HG03469 (cell line): ENCODE measurements at regions not wholly inside any gene's neighbourhood (a gene's known extent, or its start where the extent isn't known, plus 50 kb on each side); places are given as distances from the start of the nearest gene placed in this dataset.

Experiments used
- ATAC-seq: cut with Tn5 transposase; IDR thresholded peaks from one replicate; pipeline ENCODE4 v1.9.1; 2021; ENCODE audit warnings: mild to moderate bottlenecking, moderate library complexity, moderate number of reproducible peaks; ENCODE audit not compliant: unreplicated experiment

DNA sequence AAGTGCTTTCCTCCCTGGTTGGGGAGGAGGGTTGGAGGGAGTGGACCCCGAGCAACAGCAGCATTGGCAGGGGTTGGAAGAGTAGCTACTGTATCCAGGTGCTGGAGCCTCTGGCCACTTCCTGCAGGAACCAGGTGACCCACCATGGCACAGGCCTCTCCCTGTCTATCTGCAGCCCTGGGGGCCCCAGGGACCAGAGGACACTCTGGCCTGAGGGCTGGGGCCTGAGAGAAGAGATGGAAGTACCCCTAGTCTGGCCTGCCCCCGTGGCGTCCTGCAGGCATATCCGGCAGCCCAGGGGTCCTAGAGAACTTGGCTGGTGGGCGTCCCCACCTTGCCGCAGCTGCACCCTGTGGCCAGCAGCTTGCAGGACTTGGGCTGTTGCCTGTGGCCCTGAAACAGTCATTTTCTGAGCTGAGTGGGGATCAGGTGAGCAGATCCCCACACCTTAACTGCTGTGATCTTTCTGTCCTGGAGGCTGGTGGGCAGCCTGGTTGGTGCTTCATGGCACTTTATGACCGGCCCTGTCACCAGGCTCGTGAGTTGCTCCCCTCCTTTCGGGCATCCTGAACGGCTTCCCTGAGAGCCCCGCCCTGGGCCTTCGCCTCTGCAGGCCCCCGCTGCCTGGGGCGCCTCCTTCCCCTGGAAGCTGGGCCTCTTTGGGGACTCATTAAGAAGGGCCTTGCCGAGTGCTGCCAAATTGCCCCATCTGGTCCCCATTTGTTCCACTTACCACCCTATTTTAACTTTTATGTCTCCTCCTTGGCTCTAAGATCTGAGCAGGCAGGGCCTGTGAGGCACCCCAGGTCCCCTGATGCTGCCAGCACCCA, 298.6 kb downstream of the SEC14L1 start:
- ATAC-seq, result no peak

DNA sequence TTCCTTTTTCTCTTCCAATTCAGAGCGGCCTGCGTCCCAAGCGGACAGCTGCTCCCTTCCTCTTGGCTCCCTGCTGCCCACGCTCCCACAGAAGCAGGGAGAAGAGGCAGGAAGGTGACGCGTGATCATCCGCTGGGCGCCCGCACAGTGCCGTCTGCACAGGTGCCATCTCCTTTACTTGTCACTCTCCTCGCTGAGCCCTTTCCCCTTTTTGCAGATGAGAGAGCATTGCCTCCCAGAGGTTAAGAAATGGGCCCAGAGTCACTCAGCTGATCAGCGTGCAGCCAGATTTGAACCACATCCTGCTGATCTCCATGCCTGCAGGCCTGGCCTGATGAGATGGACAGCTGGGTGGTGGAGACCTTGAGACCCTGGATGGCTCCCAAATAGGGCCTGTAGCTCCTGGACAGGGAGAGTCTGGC, 299.8 kb downstream of the SEC14L1 start:
- no peak for ATAC-seq

DNA sequence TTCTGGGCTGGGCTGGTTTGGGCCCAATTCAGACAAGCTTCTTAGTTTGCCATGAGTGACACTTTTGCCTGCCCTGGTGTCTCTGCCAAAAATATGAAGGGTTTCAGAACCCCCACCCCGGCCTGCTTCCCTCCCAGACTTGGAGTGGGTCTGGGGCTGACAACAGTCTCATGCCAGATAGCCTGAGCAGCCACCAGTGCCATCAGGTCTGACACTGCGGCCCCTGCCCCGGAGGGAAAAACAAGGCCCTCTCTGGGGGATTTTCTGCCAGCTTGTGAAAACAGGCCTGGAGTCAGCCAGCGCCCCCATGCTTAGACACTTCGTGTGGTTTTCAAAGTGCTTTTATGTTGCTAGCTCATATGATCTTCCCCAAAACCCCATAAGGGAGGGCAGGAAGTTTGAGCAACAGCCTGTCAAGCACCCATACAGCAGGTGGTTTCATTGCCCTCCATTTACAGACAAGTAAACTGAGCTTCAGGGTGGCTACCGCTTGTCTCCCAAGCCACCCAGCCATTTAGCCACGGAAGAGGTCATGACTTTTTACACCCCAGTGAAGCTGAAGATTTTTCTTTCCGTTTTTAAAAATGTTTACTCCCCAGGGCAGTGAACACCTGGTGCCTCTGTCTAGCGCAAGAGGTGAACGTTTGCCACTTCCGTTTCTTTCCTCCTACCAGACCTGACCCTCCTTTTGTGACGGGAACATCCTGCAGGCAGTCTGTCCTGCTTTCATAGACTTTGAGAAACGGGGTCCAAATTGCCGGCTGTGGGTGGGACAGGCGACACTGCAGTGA, 300.6 kb downstream of the SEC14L1 start:
- peak; percentile 26 for ATAC-seq

DNA sequence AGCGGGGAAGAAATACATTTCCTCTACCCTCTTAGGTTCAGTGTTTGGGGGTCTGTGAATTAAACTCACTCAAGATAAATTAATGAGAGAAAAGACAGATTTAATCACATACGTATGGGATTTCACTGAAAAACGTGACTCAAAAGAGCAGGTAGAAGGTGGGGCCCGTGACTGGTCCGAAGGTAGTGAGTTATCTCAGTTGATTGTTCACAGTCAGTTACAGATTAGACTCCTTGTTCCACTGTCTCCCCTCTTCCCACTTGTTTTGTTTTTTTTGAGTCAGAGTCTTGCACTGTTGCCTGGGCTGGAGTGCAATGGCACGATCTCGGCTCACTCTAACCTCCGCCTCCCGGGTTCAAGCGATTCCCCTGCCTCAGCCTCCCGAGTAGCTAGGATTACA, 301.2 kb downstream of the SEC14L1 start:
- ATAC-seq, result no peak

DNA sequence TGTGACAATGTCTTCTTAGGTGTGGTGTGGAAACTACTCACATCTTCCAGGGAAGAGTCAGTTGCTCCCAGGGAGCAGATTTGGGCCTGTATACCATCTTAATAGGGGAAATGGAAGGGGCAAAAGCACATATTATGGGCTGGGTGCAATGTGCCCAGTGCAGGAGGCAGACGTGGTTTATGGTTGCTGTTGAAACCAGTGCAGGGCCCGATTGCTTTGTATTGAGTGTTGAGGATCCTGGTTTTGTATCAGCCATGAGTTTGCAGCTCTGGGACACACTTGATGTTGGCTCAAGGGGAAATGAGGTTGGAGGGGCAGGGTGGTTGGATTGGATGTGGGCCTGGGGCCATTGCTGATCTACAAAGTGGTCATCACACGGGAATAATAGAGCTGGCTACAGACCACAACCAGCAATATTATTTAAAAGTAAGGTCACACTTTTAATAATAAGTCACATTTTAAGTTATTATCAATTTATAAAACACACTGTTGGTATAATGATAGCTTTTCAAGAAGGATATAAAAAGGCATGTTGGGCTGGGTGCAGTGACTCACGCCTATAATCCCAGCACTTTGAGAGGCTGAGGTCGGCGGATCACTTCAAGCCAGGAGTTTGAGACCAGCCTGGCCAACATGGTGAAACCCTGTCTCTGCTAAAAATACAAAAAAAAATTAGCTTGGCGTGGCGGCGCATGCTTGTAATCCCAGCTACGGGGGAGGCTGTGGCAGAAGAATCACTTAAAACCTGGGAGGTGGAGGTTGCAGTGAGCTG, 302.4 kb downstream of the SEC14L1 start:
- ATAC-seq, result no peak

DNA sequence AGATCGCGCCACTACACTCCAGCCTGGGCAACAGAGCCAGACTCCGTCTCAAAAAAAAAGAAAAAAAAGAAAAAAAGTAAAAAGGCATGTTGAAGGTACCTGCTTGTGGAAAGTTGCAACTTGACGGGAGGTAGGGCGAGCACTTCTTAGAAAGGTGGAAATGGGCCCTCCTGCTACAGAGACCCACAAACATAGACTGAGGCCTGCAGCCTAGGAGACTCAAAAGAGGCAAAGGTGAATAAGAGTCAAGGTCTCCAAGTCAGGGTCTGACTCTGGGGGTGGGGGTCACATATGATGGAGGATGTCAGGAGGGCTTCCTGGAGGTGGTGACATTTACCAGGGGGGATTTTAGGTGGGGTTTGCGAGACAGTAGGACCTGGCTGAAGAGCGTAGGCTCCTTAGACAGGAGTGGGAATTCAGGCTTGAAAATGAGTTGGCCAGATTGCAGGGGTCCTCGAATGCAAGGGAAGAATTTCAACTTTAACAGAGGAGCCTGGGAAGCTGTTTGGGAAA, 303.0 kb downstream of the SEC14L1 start:
- ATAC-seq, result no peak

DNA sequence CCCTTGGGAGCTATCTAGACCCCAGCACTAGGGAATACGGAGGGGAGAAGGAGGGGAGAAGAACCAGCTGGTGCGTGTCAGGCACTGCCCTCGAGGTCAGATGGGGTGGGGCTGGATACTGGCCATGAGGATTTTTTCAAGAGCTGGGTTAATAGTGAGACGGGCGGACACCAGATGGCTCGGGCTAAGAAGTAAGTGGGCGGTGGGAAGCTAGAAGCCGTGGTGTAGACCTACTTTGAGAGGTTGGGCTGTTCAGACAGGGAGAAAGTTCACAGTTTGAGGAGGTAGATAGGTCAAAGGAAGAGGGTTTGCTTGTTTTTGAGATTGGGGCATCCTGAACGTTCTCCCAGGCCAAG, 303.8 kb downstream of the SEC14L1 start:
- ATAC-seq, result no peak

DNA sequence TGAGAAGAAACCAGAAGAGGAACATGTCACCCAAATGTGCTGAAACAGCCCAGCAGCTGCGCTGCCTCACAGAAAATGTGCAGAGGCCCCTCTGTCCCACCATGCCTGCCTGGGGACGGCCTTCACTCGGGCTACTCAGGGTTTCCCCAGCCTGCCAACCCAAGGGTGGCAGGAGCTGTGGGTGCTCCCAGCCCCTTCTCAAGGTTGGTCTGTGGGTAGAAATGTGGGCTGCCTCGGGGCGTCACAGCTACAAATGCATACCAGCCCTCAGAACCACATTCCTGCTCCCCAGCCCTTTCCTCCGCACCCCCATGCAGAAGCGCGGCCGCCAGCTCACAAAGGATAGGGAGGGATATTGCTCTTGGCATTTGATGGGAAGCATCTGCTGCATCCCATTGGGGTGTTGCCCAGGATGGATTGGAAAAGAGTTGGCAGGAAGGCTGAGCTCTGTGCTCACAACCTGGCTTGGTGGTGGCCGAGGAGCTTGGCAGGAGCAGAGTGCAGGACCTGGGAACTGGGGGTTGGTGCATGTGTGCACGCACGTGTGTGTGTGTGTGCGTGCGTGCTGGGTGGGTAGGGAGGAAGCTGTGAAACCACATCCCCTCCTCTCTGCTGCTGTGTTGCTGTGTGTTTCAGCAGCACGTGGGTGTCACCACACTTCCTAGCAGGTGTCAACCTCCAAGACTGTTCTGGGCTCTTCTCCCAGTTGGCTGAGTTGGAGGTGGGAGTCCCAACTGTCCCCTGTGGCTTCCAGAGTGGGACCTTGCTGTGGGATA, 304.4 kb downstream of the SEC14L1 start:
- ATAC-seq, result no peak

DNA sequence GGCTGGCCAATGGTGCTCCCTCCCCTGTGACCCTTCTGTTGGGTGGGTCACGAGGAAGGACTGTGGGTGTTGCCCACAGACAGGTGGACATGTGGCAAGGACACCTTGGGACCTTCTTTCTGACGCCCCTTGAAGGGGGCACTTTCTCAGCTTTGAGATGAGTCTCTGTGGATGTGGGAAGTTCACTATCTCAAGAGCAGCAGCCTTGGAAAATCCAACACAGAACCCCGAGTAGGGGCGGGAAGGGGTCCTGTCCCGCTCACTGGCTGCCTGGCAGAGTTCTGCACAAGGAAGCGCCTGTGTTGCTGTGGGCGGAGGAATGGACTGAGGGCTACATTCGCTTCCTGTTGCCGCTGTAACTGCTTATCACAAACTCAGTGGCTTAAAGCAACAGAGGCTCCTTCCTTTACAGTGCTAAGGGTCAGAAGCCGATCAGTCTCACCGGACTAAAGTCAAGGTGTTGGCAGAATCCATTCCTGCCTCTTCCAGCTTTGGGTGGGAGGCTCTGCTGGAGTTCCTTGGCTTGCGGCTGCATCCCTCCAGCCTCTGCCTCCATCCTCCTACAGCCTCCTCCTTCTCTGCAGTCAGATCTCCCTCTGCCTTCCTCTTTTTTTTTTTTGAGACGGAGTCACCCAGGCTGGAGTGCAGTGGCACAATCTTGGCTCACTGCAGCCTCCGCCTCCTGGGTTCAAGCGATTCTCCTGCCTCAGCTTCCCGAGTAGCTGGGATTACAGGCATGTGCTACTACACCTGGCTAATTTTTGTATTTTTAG, 305.2 kb downstream of the SEC14L1 start:
- no peak for ATAC-seq

DNA sequence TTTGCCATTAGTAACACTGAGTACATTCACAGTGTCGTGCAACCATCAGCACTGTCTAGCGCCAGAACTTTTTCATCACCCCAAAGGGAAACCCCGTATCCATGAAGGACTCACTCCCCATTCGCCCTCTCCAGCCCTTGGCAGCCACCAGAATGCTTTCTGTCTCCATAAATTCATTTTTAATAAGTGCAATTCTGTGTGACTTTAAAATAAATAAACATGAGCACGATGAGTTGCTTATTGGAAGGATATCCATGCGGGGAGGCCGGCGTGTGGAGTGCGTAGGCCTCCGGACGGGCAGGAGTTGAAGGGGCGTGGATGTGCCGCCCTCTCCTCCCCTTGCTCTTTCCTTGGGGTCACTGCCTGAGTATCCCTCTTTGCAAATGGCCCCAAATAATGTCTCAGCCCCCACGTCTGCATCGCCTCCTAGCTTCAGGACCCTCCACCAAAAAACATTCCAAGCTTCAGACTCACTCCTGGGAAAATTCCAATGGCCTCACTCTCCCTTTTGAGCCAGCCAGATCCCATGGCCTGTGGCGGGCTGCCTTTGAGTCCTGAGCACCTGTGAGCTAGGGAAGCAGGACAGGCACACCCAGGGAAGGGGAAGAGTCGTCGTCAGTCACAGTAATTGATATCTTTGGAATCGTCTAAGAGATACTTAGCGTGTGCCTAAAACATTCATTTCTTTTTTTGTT, 306.3 kb downstream of the SEC14L1 start:
- no peak for ATAC-seq

DNA sequence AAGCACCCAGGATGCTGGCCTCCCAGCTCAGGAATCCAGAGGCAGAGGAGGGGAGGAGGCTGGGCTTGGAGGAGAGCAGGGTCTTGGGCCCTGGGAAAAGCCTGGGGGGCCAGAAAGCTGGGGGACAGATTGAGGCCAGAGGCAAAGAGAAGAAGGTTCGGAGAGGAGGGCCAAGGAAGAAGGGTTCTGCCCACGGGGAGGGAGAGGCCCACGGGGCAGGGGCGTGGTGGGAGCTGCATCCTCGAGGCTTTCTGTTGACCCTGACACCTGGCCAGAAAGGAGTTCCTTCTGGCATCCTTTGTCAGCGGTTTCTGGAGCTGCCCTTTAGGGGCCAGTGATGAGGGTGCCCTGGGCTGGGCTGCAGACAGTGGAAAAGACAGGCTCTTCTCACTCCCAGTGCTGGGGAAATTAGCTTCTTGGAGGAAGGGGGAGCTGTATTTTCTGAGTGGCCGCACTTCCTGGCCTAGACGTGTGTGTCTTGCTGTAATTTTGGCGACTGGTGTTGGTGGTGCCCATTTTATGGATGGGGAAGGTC, 308.7 kb downstream of the SEC14L1 start:
- no peak for ATAC-seq

DNA sequence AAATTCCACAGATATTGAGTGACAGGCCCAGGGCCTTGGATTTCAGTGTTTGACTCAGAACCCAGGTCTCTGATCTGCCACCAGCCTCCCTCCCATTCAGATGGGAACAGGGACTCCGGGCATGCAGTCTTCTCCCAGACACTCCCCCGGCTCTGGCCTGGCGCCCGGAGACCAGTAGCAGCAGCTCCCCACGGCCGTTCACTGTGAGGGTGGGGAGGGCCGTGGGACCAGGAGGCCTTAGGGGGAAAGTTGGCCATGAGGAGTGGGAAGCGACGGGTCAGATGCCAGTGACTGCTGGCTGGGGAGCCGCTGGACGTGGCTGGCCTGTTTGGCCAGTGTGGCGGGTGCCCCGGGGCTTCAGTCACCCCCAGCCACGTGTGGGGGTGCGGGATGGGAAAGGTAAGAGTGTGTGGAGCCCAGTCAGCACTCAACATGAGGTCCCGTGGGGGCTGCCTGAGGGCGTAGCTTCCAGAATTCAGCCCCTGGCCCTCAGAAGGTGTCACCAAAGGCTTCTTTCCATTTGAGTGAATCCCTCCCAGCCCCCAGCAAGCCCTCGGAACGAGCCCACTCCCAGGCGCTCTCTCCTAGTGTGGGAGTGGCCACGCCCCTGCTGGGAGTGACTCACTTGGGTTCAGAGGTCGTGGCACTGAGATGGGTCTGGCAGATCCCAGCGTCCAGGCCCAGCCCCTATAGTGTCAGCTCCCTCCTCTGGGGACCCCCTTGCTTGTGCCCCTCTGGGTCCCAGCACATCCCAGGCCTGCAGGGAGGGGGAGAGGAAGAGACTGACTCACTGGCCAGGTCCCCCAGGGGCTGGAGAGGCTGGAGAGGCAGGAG, 309.4 kb downstream of the SEC14L1 start:
- ATAC-seq, result no peak

DNA sequence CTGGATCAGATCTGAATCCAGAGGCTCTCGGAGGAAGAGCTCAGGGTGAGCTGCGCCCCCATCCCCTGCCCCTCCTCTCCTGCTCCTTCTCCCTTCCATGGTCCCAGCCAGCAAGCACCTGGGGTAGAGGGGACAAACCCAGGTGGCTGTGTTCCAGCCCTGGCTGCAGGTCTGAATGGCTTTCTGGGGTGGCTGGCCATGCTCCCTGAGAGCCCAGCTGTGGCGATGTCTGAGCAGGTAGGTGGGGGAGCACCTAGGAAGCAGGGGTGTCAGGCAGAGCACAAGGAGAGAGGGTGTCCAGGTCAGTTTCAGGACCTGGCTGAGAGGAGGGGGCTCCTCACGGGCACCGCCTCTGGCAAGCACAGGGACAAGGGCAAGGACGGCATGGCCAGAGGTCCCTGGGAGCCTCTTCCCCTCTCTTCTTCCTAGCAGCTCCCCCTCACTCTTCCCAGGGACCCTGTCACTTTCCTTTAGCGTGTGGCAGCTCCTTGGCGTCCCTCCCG, 310.0 kb downstream of the SEC14L1 start:
- ATAC-seq, result no peak

DNA sequence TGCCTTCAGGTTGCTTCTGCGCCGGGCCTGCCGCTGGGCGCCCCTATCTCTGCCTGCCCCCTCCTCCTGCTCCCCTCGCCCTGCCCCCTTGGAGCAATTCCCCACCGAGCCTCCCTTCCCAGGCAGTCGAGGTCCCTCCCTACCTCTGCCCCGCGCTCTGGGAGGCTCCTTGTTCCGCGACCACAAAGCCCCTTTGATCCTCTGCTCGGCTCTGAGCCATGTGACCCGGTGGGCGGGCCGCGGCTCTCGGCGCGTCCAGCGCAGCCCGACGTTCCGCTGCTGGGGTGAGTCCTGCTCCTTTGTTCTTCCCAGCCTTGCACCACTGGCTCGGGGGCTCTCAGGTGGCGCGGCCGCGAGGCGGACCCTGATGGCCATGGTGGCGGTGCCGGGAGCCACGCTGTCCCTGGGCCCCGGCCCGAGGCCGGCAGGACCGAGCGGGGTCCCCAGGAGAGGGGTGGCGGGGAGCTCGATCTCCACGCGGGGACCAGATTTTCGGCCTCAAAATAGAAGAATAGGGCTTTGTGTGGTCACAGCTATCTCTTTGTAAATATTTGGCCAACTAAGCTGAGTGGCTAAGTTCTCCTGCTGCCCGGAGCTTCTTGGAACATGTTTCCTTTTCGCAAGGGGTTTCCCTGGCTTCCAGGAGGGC, 310.6 kb downstream of the SEC14L1 start:
- ATAC-seq, result no peak

DNA sequence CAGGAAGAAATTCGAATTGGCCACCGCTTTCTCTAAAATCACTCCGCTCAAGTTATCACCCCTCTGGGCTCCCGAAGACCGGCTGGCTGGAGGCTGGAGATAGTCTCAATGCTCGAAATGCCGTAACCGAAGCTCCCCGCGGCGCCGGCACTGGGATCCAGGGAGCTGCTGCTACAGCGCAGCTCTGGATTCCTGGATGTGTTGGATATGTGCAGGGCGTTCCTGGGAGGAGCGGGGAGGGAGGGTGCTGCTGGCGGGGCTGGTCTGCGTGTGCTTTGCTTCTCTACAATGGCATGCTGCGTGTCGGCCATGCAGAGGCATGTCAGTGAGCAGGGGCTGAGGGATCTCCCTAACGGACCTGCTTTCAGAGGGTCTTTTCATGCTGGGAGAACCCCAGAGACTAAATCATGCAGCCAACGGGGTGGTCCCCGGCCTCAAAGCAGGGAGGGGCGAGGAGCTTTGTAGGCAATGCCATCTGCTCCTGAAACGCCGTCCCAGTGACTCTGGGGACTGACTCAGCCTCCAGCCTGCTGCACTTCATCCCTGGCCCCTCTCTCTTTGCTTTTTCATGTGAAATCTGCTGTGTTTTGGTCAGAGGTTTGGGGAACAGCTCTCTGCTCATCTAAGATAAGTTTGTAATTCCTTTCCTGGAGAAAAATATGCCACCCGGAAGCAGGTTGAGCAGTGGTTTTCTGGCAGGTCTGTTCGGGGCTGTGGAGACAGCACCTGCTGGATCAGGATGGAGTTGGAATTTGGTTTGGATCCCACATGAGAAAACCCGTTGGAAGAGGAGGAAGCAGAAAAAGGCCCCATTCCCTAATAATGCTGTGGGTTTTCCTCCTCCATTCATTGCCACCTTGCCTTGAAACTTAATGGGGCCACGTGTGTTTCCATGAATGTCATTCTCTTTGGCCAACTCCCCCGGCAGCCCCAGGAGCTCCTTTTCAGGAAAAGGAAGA, 311.4 kb downstream of the SEC14L1 start:
- no peak for ATAC-seq

DNA sequence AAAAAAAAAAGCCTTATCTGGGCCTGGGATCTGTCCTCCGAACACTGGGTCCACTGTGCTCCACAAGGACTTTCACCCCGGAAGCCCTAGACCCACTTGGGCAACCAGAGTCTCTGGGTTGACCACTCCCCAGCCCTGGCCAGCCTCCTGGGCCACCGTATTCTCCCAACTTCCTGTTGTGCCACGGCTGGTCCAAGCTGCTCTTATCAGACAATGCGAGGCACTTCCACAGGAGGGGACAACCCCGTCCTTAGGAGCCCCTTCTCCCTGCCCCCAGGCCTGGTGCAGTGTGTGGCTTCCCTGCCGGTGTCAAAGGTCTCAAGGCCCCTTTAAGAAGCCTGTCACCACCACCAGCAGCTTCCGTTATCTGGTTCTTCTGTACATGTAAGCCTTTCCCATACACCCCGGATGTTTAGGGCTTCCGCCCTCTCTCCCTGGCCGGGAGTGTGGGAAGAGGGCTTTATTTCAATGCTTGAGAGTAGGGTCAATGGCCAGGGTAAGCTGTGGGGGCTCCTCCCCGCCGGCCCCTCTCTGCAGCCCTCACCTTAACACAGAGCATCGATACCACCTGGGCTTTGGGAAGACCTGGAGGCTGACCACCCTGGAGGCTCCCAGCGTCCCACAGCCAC, 313.0 kb downstream of the SEC14L1 start:
- ATAC-seq, result no peak
